AG08396 (cell line): ENCODE measurements at regions not wholly inside any gene's neighbourhood (a gene's known extent, or its start where the extent isn't known, plus 50 kb on each side); places are given as distances from the start of the nearest gene placed in this dataset.

Source experiments
- DNase-seq: peaks from one replicate; pipeline ENCODE4 v3.0.0; 2012; ENCODE audit warnings: low spot score, mixed read lengths

DNA sequence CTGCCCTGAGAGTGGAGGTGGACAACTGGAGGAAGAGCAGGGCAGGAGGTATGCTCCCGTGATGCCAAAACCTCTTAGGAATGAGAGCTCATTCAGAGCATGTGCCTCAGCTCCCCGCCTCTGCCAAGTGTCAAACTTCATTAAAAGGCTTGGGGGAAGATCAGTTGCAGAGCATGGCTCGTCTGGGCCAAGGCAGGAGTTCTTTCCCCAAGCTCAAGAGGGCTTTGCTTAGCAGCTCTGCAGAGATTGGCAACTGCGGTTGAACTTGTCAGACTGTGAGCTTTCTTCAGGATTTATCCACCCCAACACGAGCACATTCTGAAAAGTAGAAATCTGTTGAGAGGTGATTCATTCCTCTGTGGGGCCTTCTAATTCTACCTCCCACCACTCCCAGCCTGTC, 248.1 kb downstream of the HS3ST3A1 start:
- DNase-seq, result no peak

GRCh38 chr17:13352747-13353415, 248.8 kb downstream of the HS3ST3A1 start:
- no peak for DNase-seq

DNA sequence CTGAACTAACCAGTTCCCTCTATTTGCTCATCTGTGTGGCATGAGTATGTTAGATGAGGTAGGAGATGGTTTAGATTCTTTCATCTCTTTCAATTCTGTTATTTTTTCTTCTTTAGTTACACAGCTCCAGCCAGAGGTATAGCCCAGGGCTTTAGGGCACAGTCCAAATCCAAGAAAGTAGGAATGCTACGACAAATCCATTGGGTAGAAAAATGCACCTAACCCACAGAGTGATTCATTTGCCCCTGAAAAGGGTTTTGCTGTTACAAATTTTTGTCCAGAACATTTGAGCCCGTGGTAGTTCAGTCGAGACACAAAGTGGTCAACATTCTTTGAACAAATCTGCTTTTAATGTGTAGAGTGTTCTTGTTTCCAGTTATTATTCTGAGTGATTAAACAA, 250.7 kb downstream of the HS3ST3A1 start:
- DNase-seq, result peak; percentile 42

- no peak for DNase-seq
These were observed 251.3 kb downstream of the HS3ST3A1 start for GRCh38 chr17:13350466-13350865.

GRCh38 chr17:13346996-13347762, 254.6 kb downstream of the HS3ST3A1 start:
- DNase-seq, result peak; percentile 58

DNA sequence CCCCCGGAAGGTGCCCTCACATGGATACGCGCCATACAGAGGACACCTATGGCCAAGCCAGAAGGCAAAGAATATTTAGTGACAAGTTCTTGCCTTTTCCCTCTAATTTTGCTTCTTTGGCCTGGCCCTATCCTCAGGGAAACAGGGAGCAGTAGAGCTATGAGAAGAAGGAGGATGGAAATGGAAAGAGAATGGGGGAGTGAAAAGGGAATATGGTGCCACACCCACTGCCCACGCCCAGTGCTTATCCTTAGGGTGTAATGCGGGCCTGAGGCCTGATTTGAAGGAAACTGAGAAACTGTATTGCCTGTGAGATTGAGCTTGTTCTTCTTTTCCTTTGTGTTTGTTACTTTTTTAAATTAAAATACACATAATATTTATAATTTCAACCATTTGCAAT, 255.1 kb downstream of the HS3ST3A1 start:
- DNase-seq, result no peak

- peak; percentile 71 for DNase-seq
These were observed 255.6 kb downstream of the HS3ST3A1 start for GRCh38 chr17:13346081-13346533.

- DNase-seq, result no peak
These were observed 263.3 kb downstream of the HS3ST3A1 start for GRCh38 chr17:13338421-13338820.

DNA sequence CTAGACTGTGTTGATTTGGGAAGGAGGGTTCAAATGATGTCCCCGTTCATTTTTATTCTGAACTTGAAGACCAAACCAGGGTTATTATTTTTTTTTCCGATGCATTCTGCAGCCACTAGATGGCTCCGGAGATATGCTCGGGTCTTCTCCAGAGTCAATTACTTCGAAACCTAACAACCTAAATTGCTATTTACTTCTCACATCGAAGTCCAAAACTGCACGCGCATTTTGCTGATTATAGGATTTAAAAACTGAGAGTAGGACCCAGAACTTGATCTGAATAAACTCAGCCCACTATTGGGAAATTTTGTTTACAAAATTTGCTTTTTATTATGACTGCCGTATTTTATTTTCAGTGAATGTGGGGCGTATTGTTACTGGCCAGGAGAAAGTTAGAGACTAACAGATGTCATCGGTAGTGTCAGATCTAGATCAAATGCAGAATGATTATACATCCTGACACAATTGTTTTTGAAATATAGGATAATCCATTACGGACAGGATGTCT, 263.8 kb downstream of the HS3ST3A1 start:
- DNase-seq, result peak; percentile 43

GRCh38 chr17:13337151-13337550, 264.6 kb downstream of the HS3ST3A1 start:
- no peak for DNase-seq

DNA sequence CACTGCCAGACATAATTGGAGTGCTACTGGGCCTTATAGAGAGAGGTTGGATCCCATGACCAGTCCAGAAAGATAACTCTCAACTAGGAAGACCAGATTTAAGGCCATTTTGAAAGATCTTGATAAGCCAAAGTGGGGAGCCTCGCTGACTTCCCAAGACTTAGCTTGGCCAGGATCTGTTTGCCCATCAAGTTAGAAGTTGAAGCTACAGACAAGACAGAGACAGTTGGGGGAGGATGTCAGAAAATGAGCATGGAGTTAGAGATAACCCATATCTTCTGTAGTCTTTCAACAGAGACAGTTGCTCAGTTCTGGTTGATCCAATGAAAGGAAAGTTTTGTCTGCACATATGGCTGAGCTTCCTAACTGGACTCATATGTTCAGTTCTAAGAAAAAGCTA, 267.4 kb downstream of the HS3ST3A1 start:
- no peak for DNase-seq

DNA sequence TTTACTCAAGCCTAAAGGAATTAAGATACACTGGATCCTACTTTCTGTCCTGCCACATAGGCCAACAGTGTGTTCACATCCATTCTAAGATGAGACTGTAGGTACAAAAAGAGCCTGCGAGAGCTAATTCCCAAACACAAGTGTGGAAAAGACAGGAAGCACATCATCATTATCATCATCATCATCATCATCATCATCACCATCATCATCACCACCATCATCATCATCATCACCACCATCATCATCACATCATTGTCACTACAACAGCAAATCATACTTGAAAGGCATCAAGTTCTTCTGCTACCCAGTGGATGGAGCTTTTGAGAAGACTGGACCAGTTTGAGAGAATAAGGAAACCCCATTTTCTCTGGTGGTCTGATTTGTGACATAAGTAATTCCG, 268.1 kb downstream of the HS3ST3A1 start:
- DNase-seq, result no peak

- no peak for DNase-seq
These were observed 269.5 kb downstream of the HS3ST3A1 start for GRCh38 chr17:13332207-13332606.

DNA sequence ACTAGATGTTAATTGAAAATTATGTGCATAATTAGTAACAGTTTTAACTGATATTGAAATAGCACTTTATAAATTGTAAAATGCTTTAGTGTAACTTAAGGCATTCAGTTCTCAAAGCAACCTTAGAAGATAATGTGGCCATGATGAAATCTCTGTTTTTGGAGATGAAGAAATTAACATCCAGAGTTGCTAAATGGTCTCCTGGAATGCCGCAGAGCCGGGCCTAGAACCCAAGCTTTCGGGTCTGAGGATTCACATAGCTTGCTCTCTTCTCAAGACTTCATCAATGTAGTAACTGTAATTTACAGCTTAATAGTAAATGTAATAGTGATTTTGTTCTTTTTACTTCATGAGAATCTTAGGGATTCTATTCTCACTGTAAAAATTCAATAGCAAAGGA, 272.3 kb downstream of the HS3ST3A1 start:
- DNase-seq, result no peak

GRCh38 chr17:13323990-13324389, 277.7 kb downstream of the HS3ST3A1 start:
- DNase-seq, result no peak

DNA sequence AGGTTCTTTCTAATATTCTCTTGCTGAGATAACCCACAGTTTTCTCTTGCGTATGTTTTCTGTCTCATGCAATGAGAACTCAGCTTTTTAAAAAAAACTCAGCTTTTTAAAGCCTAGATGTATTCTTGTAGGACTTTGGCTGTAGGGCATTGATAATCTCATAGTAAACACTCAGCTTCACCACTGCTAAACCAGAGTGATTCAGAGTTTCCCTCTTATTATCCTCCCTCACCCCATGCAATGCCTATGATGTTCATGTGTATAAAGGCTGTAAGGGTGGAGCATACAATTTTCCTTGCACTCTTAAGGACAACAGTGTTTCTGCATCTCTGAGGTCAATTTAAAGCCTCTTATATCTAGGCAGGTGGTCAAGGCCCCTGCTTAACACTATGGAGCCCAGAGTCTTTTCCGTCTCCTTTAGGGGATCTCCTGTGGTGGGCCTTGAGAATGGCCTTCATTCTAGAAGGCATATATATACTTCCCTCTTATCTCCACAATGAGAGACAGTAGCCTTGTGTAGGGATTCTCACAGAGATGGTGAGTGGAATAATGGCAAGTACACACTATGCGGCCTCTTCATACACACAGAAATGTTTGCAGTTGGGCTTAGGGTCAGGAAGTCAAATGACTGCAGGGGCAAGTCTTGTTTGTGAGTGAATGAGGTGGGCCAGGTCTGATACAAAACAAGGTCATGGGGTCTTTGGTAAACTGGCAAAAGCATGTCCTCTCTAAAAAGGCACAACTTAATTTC, 279.6 kb downstream of the HS3ST3A1 start:
- DNase-seq, result no peak

DNA sequence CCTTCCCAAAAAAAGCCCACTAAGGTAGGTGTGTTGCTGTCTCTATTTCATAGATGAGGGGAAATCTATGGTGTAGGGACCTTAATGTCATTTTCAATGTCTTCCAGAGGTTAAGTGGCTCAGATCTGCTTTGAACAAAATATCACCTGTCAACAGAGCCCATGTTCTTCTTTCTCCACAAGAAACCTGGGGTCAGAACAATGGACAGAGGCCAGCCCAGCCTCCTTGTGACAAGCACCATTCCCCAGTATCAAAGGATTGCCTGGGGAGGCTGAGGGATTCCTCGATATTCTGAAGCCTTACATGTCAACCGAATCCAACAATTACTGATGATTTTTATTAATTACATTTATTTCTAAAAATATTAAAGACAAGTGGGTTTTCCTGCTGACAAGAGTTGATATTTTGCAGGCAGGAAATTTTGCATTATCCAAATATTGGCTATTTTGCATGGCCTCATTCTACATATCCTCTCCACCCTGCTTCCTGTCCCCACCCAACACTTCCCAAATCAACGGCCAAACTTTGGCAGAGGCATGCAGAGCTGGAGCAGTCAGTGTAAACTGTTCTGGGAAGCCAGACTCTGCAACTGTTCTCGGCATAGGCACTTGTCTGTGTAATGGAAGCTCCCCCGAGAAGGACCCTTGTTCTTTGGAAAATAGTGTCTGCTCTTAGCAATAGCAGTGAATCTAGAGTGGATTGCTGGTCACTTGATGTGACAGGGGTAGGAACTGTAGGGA, 281.5 kb downstream of the HS3ST3A1 start:
- no peak for DNase-seq

DNA sequence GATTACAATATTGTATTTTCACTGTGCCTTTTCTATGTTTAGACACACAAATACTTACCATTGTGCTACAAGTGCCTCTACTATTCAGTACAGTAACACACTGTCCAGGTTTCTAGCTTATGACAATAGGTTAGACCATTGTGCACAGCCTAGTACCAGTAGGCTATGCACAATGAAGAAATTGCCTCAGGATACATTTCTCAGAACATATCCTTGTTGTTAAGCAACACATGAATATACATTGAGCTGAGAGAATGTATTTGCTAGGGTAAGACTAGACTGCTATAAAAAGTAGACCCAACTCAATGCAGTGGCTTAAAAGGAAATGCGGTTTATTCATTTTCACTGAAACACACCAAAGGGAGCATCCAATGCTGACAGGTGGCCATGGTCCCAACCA, 285.1 kb downstream of the HS3ST3A1 start:
- DNase-seq, result no peak

GRCh38 chr17:13311306-13311705, 290.4 kb downstream of the HS3ST3A1 start:
- peak; percentile 30 for DNase-seq

- no peak for DNase-seq
These were observed 290.9 kb downstream of the HS3ST3A1 start for GRCh38 chr17:13310858-13311257.

GRCh38 chr17:13306310-13306962, 288.6 kb upstream of the ELAC2 start:
- peak; percentile 60 for DNase-seq
